A673 (cell line): ENCODE measurements at regions not wholly inside any gene's neighbourhood (a gene's known extent, or its start where the extent isn't known, plus 50 kb on each side); places are given as distances from the start of the nearest gene placed in this dataset.

Source experiments
- BruUV-seq: library from RNA; stranded (reverse); fragments of 400-500 nt; replicated peaks from 2 replicates; lab custom pipeline; 2021; lab: Mats Ljungman, UMichigan
- CTCF ChIA-PET: fragments of 300-600 bp; sonication (Branson Sonifier 250); formaldehyde crosslinking; loops from one replicate; lab custom pipeline; 2022; ENCODE audit warnings: antibody characterized with exemption; lab: Charles Lee
- POLR2A ChIA-PET: fragments of 300-600 bp; sonication (Branson Sonifier 250); formaldehyde crosslinking; loops from one replicate; lab custom pipeline; 2022; ENCODE audit warnings: antibody characterized with exemption; ENCODE audit not compliant: low non-redundant PET; lab: Charles Lee
- DNase-seq: peaks from one replicate; pipeline ENCODE4 v3.0.0-alpha.2; 2015; ENCODE audit warnings: low spot score
- H3K27ac ChIP-seq: fragments of 200-600 bp; sonication (generic); 2 replicates; pipeline ENCODE4 v1.5.1; 2016; ENCODE audit warnings: mixed run types, low read depth, mild to moderate bottlenecking, mixed read lengths, antibody characterized with exemption, low read length; ENCODE audit not compliant: poor library complexity, severe bottlenecking
- H3K27me3 ChIP-seq: fragments of 200-600 bp; sonication (generic); replicated peaks from 2 replicates; pipeline ENCODE4 v1.6.1; 2017; ENCODE audit warnings: mixed run types, low read depth, mild to moderate bottlenecking, mixed read lengths, antibody characterized with exemption, low read length; ENCODE audit not compliant: insufficient read depth, poor library complexity
- H3K36me3 ChIP-seq: fragments of 200-600 bp; sonication (generic); 2 replicates; pipeline ENCODE4 v1.6.1; 2016; ENCODE audit warnings: mixed run types, mild to moderate bottlenecking, mixed read lengths, antibody characterized with exemption, low read length; ENCODE audit not compliant: insufficient read depth, poor library complexity, severe bottlenecking
- H3K4me1 ChIP-seq: fragments of 200-600 bp; sonication (generic); 2 replicates; pipeline ENCODE4 v1.6.1; 2017; ENCODE audit warnings: mixed run types, mild to moderate bottlenecking, mixed read lengths, antibody characterized with exemption, low read length; ENCODE audit not compliant: insufficient read depth, poor library complexity, severe bottlenecking
- H3K4me3 ChIP-seq: fragments of 200-600 bp; sonication (generic); 2 replicates; pipeline ENCODE4 v1.5.1; 2016; ENCODE audit warnings: low read depth, mixed run types, mild to moderate bottlenecking, mixed read lengths, low read length; ENCODE audit not compliant: poor library complexity, severe bottlenecking
- H3K9me3 ChIP-seq: fragments of 200-600 bp; sonication (generic); 2 replicates; pipeline ENCODE4 v1.6.1; 2016; ENCODE audit warnings: mixed run types, low read depth, mild to moderate bottlenecking, mixed read lengths, antibody characterized with exemption, low read length; ENCODE audit not compliant: poor library complexity, severe bottlenecking
- CTCF ChIP-seq: fragments of 300-800, 200-600 bp; sonication (generic); conservative IDR thresholded peaks from 2 replicates; pipeline ENCODE4 v1.5.1; 2017; ENCODE audit warnings: low read depth, mild to moderate bottlenecking, antibody characterized with exemption, low read length, moderate library complexity, mixed read lengths
- EZH2 ChIP-seq: fragments of 200-600 bp; sonication (generic); IDR thresholded peaks from 2 replicates; pipeline ENCODE4 v1.6.1; 2017; ENCODE audit warnings: borderline replicate concordance, low read depth, mild to moderate bottlenecking, mixed read lengths, antibody characterized with exemption, low read length; ENCODE audit not compliant: poor library complexity, severe bottlenecking
- intact Hi-C: fragments of 100-400 bp; cut with micrococcal nuclease; formaldehyde crosslinking; loops from one replicate; pipeline ENCODE4 v1.10.0; 2022; ENCODE audit not compliant: unreplicated experiment

DNA sequence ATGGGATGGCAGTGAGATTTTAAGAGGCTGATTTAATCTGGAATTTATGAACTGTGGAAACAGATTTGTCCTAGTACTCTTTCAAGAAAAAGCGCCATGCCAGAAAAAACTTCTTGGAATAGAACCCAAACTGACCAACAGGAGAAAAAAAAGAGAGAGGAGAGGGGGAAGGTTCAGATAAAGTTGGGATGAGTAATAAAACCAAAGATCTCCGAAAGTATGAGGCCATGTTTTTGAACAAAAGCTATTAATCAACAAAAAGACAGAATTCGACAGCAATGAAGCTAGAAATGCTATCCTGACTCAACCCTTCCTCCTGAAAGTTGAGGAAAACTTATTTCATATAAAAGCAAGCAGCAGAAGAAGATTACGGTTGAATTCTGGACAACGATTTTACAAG is 135.5 kb downstream of the CEMIP2 start:
- no peak overlapping the region for H3K4me3 ChIP-seq
- CTCF ChIA-PET: no interaction called here
- POLR2A ChIA-PET: no interaction called here
- intact Hi-C loops: no loop called here
- H3K36me3 ChIP-seq: no peaks in the 10 kb centered on the region
- H3K9me3 ChIP-seq: no peaks in the 10 kb centered on the region
- H3K27me3 ChIP-seq: no peaks in the 10 kb centered on the region
- TF ChIP-seq CTCF (no peak), EZH2 (no peak)
- DNase-seq: no peak
- no peaks in the 10 kb centered on the region for H3K4me1 ChIP-seq
- no TSS peak for BruUV-seq
- no peak overlapping the region for H3K27ac ChIP-seq

DNA sequence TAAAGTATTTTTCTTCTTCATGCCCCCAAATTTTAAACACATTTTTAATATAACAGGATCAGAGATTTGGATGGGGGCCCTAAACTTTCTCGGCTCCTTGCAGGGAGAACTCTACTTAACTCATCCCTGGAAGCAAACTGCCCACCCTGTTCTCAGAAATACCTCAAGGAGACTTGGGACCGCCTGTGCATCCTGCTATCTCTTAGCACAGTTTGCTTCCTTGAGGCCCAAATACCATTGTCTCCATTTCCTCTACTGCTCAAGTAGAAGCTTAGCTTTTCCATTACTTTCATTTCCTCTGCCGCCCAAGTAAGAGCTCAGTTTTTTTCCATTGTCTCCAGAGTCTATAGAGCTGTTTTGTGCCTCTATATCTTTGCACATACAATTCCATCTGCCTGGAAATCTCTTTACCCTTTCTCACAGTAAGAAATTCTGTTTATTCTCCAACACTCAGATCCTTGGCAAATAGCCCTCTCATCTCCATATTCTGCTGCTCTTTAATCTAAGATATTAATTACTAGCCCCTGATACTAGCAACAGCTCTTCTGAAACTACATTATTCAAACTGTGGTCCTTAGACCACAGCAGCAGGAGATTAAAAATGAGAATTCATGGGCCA is 137.8 kb downstream of the CEMIP2 start:
- Histone ChIP-seq H3K4me3 (no peak overlapping the region), H3K4me1 (no peaks in the 10 kb centered on the region), H3K27ac (no peak overlapping the region), H3K9me3 (no peaks in the 10 kb centered on the region), H3K27me3 (no peaks in the 10 kb centered on the region), H3K36me3 (no peaks in the 10 kb centered on the region)
- ChIA-PET POLR2A (no interaction called here), CTCF (no interaction called here)
- DNase-seq: no peak
- BruUV-seq: no TSS peak
- intact Hi-C loops: no loop called here
- TF ChIP-seq CTCF: no peak
- no peak for TF ChIP-seq EZH2

GRCh38 chr9:71629578-71630215 is 138.6 kb downstream of the CEMIP2 start:
- CTCF ChIA-PET: no interaction called here
- intact Hi-C loops: no loop called here

More at GRCh38 chr9:71629578-71630215, 138.6 kb downstream of the CEMIP2 start:
- no peaks in the 10 kb centered on the region for H3K27me3 ChIP-seq
- no peak overlapping the region for H3K4me3 ChIP-seq
- TF ChIP-seq CTCF (no peak), EZH2 (no peak)
- H3K36me3 ChIP-seq: no peaks in the 10 kb centered on the region
- no TSS peak for BruUV-seq
- no peak for DNase-seq
- H3K9me3 ChIP-seq: no peaks in the 10 kb centered on the region
- no peaks in the 10 kb centered on the region for H3K4me1 ChIP-seq
- POLR2A ChIA-PET: no interaction called here
- H3K27ac ChIP-seq: no peak overlapping the region
